Bronchial epithelial cell (primary cell): ENCODE measurements at regions not wholly inside any gene's neighbourhood (a gene's known extent, or its start where the extent isn't known, plus 50 kb on each side); places are given as distances from the start of the nearest gene placed in this dataset.

ENCODE experiments used
- DNase-seq: peaks from one replicate; pipeline ENCODE4 v3.0.0-alpha.2; 2010; ENCODE audit warnings: low read depth
- FAIRE-seq: peaks from 2 replicates; lab custom pipeline; 2011; peaks lifted over from hg19 to GRCh38; lab: Jason Lieb, UNC
- H3K27me3 ChIP-seq: 2 replicates; pipeline ENCODE4 v1.5.1; 2011; ENCODE audit warnings: low read length; ENCODE audit not compliant: control insufficient read depth, insufficient read depth
- H3K36me3 ChIP-seq: 2 replicates; pipeline ENCODE4 v1.5.1; 2011; ENCODE audit warnings: low read length; ENCODE audit not compliant: control insufficient read depth, insufficient read depth
- H3K4me3 ChIP-seq: 2 replicates; pipeline ENCODE4 v1.5.1; 2011; ENCODE audit warnings: mild to moderate bottlenecking, low read depth, low read length, control low read depth
- TF ChIP-seq, protein P1 (sequence below): IDR thresholded peaks from 2 replicates; pipeline ENCODE4 v1.5.1; 2011; ENCODE audit warnings: mild to moderate bottlenecking, moderate library complexity, low read length, control low read depth, inconsistent platforms; ENCODE audit not compliant: insufficient read depth, severe bottlenecking

DNA sequence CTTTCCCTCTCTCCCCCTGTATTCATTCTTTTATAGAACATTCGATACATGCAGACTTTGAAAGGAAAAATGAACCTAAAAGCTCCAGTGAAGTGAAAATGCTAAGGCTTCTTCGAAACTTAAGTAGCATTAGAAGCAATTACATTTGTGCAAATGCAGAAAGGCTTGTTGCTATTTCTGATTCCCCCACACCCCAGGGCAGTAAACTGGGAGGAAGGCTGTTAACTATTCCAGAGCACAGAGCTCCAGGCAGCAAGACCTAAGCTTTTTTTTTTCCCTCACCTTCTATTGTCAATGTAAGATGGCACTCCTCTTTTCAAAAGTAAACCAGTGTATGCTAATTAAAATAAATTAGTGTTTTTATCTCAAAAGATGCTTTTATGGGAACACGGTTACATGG is 448.9 kb upstream of the TBX3 start:
- Histone ChIP-seq H3K4me3 (no peak overlapping the region), H3K27me3 (no peaks in the 10 kb centered on the region), H3K36me3 (no peaks in the 10 kb centered on the region)
- FAIRE-seq (no peak), DNase-seq (no peak)
- TF ChIP-seq, protein P1, sequence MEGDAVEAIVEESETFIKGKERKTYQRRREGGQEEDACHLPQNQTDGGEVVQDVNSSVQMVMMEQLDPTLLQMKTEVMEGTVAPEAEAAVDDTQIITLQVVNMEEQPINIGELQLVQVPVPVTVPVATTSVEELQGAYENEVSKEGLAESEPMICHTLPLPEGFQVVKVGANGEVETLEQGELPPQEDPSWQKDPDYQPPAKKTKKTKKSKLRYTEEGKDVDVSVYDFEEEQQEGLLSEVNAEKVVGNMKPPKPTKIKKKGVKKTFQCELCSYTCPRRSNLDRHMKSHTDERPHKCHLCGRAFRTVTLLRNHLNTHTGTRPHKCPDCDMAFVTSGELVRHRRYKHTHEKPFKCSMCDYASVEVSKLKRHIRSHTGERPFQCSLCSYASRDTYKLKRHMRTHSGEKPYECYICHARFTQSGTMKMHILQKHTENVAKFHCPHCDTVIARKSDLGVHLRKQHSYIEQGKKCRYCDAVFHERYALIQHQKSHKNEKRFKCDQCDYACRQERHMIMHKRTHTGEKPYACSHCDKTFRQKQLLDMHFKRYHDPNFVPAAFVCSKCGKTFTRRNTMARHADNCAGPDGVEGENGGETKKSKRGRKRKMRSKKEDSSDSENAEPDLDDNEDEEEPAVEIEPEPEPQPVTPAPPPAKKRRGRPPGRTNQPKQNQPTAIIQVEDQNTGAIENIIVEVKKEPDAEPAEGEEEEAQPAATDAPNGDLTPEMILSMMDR, result no peak

DNA sequence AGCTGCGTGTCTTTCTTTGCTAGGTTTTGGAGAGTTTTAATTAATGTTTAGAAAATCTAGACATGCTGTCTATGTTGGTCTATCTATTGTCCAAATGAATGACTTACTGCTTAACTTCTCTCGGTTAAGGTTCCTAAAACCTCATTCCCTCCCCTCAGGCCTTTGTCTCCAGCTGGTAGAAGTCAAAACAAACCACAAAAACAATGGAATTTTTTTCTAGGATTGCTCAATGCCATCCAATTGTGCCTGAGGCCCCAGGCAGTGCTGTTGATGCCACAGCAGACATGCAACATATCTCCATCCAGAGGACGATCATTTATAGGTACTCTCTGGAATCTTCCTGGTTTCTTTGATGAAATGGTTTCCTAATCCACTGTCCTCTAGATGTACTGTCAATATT is 448.2 kb upstream of the TBX3 start:
- TF ChIP-seq, protein P1, result no peak
- Histone ChIP-seq H3K4me3 (no peak overlapping the region), H3K36me3 (no peaks in the 10 kb centered on the region), H3K27me3 (no peaks in the 10 kb centered on the region)
- DNase-seq (peak; percentile 27), FAIRE-seq (no peak)

DNA sequence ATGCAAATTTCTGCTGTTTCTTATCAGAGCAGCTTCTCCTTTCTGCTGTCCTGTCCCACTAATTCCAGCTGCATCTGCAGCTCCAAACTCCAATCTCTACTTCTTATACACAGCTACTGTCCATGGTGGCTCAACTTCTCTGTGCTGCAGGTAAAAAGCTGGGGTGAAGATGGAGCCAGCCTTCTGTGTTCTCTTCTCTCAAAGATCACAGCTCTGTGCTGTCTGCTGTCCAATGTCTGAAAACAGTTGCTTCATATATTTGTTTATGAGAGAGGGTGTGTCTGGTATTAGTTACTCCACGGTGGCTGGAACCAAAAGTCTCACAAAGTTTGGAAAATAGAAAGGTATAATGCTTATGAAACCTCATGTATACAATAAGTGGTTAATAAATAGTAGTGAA is 445.8 kb upstream of the TBX3 start:
- peak; percentile 13 for DNase-seq
- no peak for FAIRE-seq
- Histone ChIP-seq H3K4me3 (no peak overlapping the region), H3K27me3 (no peaks in the 10 kb centered on the region), H3K36me3 (no peaks in the 10 kb centered on the region)
- TF ChIP-seq, protein P1, result no peak

DNA sequence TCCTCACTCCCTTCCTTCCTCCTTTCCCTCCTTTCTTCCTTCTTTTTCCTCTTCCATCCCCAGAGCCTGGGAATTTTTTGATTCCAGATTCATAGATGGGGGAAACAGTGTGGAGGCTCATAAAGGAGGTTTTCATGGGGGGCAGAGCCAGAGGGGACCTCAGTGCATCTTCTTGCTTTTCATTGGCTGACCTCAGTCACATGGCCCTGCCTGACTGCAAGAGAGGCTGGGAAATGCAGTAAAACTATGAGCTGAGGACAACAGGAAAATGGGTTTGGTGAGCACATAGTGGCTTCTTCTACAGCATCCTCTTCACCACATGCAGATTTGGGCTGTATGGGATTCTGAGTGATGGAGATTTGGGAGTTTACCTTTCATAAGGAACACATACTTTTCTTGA is 437.1 kb upstream of the TBX3 start:
- H3K4me3 ChIP-seq, result no peak overlapping the region
- FAIRE-seq (no peak), DNase-seq (no peak)
- TF ChIP-seq, protein P1, result no peak
- H3K27me3 ChIP-seq, result no peaks in the 10 kb centered on the region
- no peaks in the 10 kb centered on the region for H3K36me3 ChIP-seq

DNA sequence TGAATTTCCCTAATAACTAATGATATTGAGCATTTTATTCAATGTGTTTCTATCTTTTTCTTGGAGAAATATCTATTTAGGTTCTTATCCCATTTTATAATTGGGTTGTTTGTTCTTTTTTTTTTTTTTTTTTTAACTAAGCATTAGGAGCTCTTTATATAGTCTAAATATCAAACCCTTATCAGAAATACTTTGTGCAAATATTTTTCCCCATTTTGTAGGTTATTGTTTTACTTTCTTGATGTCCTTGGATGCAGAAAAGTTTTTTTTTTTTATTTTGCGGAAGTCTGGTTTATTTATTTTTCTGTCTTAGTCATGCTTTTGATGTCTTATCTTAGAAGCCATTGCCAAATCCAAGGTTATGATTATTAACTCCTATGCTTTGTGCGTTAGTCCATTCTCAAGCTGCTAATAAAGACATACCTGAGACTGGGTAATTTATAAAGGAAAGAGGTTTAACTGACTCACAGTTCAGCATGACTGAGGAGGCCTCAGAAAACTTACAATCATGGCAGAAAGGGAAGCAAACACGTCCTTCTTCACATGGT is 434.3 kb upstream of the TBX3 start:
- no peak overlapping the region for H3K4me3 ChIP-seq
- TF ChIP-seq, protein P1, result no peak
- FAIRE-seq, result no peak

DNA sequence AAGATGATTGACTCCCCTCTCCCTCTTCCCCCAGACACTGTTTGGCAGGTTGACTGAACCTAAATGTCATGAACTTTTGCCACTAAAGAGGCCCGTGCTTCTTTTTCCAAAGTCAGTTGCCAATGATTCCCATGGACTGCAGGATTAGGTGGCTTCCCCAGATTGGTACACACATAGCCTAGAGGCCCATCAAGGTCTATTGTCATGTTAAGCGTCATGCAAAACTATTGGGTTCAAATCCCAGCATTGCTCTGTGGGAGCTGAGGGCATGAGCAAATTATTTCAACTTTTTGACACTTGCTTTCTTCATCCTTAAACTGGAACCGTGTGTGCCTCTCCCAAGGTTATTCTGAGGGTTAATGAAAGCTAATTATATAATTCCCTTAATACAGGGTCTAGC is 430.2 kb upstream of the TBX3 start:
- Histone ChIP-seq H3K27me3 (no peaks in the 10 kb centered on the region), H3K4me3 (no peak overlapping the region), H3K36me3 (no peaks in the 10 kb centered on the region)
- DNase-seq (no peak), FAIRE-seq (peak; percentile 40)
- TF ChIP-seq, protein P1, result no peak

More for the DNA sequence above, 434.3 kb upstream of the TBX3 start:
- Histone ChIP-seq H3K36me3 (no peaks in the 10 kb centered on the region), H3K27me3 (no peaks in the 10 kb centered on the region)
- DNase-seq, result no peak
